ENCODE measurements at regions not wholly inside any gene's neighbourhood (a gene's known extent, or its start where the extent isn't known, plus 50 kb on each side); places are given as distances from the start of the nearest gene placed in this dataset.
A peak's percentile ranks its signal among the peaks of the same experiment; 100 is the strongest.

- Histone ChIP-seq H3K4me1 (ENCODE audit: control insufficient read depth in 2 of 2, insufficient read depth in 2 of 2, low read length in 2 of 2) (no peaks in the 10 kb centered on the region), H3K27ac (ENCODE audit: low read depth, low read length) (no peak overlapping the region), H3K4me3 (ENCODE audit: low read length) (no peak overlapping the region), H3K9me3 (ENCODE audit: control insufficient read depth in 2 of 3, low read length in 3 of 3) (no peaks in the 10 kb centered on the region), H3K36me3 (ENCODE audit: control insufficient read depth in 2 of 3, insufficient read depth in 3 of 3, low read length in 3 of 3) (no peaks in the 10 kb centered on the region), H3K27me3 (ENCODE audit: control insufficient read depth in 2 of 2, insufficient read depth in 2 of 2, low read length in 2 of 2) (no peaks in the 10 kb centered on the region)
- ATAC-seq (no peak), DNase-seq (no peak)
- Mint-ChIP-seq H3K27me3 (peaks cover 0 to 12% (median 0%) of the 10 kb centered on the region in 5 donors), H3K27ac (no peak overlapping the region), H3K9me3 (peaks cover 0 to 7% (median 0%) of the 10 kb centered on the region in 11 donors), H3K36me3 (no peaks in the 10 kb centered on the region), H3K4me1 (peaks cover 0 to 10% (median 0%) of the 10 kb centered on the region in 7 donors), H3K4me3 (no peak overlapping the region)
- ChIA-PET CTCF (no interaction called here), POLR2A (interaction anchor here (0.5 kb wide), 1 partner anchor 34 kb away, joined by 3 read pairs; no protein-coding TSS in a partner anchor)
- intact Hi-C loops (cut with micrococcal nuclease): no loop called here
Observed at GRCh38 chr4:95603393-95603792, 54.6 kb upstream of the UNC5C start.

GRCh38 chr4:95602872-95603271 lies 54.1 kb upstream of the UNC5C start:
- Histone ChIP-seq H3K36me3 (ENCODE audit: control insufficient read depth in 2 of 3, insufficient read depth in 3 of 3, low read length in 3 of 3) (no peaks in the 10 kb centered on the region), H3K27me3 (ENCODE audit: control insufficient read depth in 2 of 2, insufficient read depth in 2 of 2, low read length in 2 of 2) (no peaks in the 10 kb centered on the region)
- intact Hi-C loops (cut with micrococcal nuclease): no loop called here

GRCh38 chr4:95601356-95601755 lies 52.6 kb upstream of the UNC5C start:
- Mint-ChIP-seq H3K4me1 (peaks cover 0 to 10% (median 0%) of the 10 kb centered on the region in 7 donors), H3K9me3 (peaks cover 0 to 3% (median 0%) of the 10 kb centered on the region in 11 donors), H3K4me3 (no peak overlapping the region), H3K27me3 (peaks cover 0 to 21% (median 0%) of the 10 kb centered on the region in 5 donors), H3K36me3 (no peaks in the 10 kb centered on the region), H3K27ac (no peak overlapping the region)
- no peaks in the 10 kb centered on the region for H3K4me1 ChIP-seq (ENCODE audit: control insufficient read depth in 2 of 2, insufficient read depth in 2 of 2, low read length in 2 of 2)
- H3K9me3 ChIP-seq (ENCODE audit: control insufficient read depth in 2 of 3, low read length in 3 of 3): no peaks in the 10 kb centered on the region
- H3K27ac ChIP-seq (ENCODE audit: low read depth, low read length): no peak overlapping the region
- intact Hi-C loops (cut with micrococcal nuclease): no loop called here
- DNase-seq: no peak
- H3K4me3 ChIP-seq (ENCODE audit: low read length): no peak overlapping the region
- CTCF ChIA-PET: no interaction called here
- POLR2A ChIA-PET: no interaction called here
- ATAC-seq: no peak
- no peaks in the 10 kb centered on the region for H3K36me3 ChIP-seq (ENCODE audit: control insufficient read depth in 2 of 3, insufficient read depth in 3 of 3, low read length in 3 of 3)
- H3K27me3 ChIP-seq (ENCODE audit: control insufficient read depth in 2 of 2, insufficient read depth in 2 of 2, low read length in 2 of 2): no peaks in the 10 kb centered on the region

More at GRCh38 chr4:95602872-95603271, 54.1 kb upstream of the UNC5C start:
- Mint-ChIP-seq H3K36me3 (no peaks in the 10 kb centered on the region), H3K4me3 (no peak overlapping the region), H3K27me3 (peaks cover 0 to 14% (median 0%) of the 10 kb centered on the region in 5 donors), H3K4me1 (peaks cover 0 to 10% (median 0%) of the 10 kb centered on the region in 7 donors), H3K9me3 (peaks cover 0 to 7% (median 0%) of the 10 kb centered on the region in 11 donors), H3K27ac (no peak overlapping the region)
- ATAC-seq (no peak), DNase-seq (no peak)
- Histone ChIP-seq H3K4me1 (ENCODE audit: control insufficient read depth in 2 of 2, insufficient read depth in 2 of 2, low read length in 2 of 2) (no peaks in the 10 kb centered on the region), H3K27ac (ENCODE audit: low read depth, low read length) (no peak overlapping the region), H3K4me3 (ENCODE audit: low read length) (no peak overlapping the region), H3K9me3 (ENCODE audit: control insufficient read depth in 2 of 3, low read length in 3 of 3) (no peaks in the 10 kb centered on the region)
- ChIA-PET POLR2A (interaction anchor here (0.5 kb wide), 1 partner anchor 34 kb away, joined by 3 read pairs; no protein-coding TSS in a partner anchor), CTCF (no interaction called here)

DNA sequence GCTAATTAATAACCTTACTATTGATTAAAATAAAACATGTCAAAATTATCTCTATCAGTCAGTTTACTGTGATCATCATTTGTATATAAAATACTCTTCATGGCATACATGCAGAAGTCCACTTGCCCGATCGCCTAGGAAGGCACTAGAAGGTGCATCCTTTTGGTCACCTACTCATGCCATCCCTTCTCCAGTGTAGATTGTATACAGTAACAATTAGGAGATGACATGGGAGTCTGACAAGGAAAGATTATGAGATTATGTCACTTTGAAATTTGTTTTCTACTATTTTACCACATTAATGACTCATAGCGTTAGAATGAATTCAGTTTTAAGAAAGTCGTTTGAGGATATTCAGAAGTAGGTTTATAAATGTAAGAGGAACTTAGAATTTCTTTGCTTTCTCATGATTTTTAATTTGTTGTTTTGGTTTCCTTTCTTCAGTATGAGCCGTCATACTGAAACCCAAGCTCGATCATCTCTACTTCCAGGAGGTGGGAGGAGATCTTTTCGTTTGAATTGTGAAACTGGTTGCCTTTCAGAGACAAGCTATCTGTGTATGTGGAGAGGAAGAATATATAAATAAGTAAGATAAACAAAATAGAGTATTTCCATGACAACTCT lies 51.1 kb upstream of the UNC5C start:
- peak overlapping the region in 1 of 10 donors; percentile 18 for H3K4me3 Mint-ChIP-seq

More for the DNA sequence above, 51.1 kb upstream of the UNC5C start:
- CTCF ChIA-PET: no interaction called here
- ATAC-seq: no peak
- Mint-ChIP-seq H3K4me1 (peaks cover 0 to 10% (median 0%) of the 10 kb centered on the region in 7 donors), H3K27ac (no peak overlapping the region), H3K27me3 (peaks cover 0 to 21% (median 0%) of the 10 kb centered on the region in 5 donors), H3K9me3 (peaks cover 0 to 3% (median 0%) of the 10 kb centered on the region in 11 donors), H3K36me3 (no peaks in the 10 kb centered on the region)
- Histone ChIP-seq H3K4me1 (ENCODE audit: control insufficient read depth in 2 of 2, insufficient read depth in 2 of 2, low read length in 2 of 2) (no peaks in the 10 kb centered on the region), H3K36me3 (ENCODE audit: control insufficient read depth in 2 of 3, insufficient read depth in 3 of 3, low read length in 3 of 3) (no peaks in the 10 kb centered on the region), H3K9me3 (ENCODE audit: control insufficient read depth in 2 of 3, low read length in 3 of 3) (no peaks in the 10 kb centered on the region), H3K27ac (ENCODE audit: low read depth, low read length) (no peak overlapping the region), H3K27me3 (ENCODE audit: control insufficient read depth in 2 of 2, insufficient read depth in 2 of 2, low read length in 2 of 2) (no peaks in the 10 kb centered on the region), H3K4me3 (ENCODE audit: low read length) (no peak overlapping the region)
- no peak for DNase-seq
- intact Hi-C loops (cut with micrococcal nuclease): no loop called here
- POLR2A ChIA-PET: no interaction called here
